Thoracic aorta (tissue), 2 donors: ENCODE measurements at regions not wholly inside any gene's neighbourhood (a gene's known extent, or its start where the extent isn't known, plus 50 kb on each side); places are given as distances from the start of the nearest gene placed in this dataset.

Experiments used
- ATAC-seq: fragments of 150-250 bp; one replicate; pipeline ENCODE4 v1.8.0; 2017; ENCODE audit warnings: low read depth; ENCODE audit not compliant: insufficient number of reproducible peaks, low FRiP score
- DNase-seq: peaks from one replicate; pipeline ENCODE4 v3.0.0-alpha.2; 2020; ENCODE audit warnings: low spot score
- H3K27ac ChIP-seq, 2 donors: fragments of 200-600 bp; sonication (generic); 1 replicate in 1 of 2; 2 replicates in 1 of 2; pipeline ENCODE4 v1.5.1; 2016; ENCODE audit warnings: mild to moderate bottlenecking in 2 of 2, moderate library complexity in 2 of 2
- H3K27me3 ChIP-seq: fragments of 200-600 bp; sonication (generic); replicated peaks from 2 replicates; pipeline ENCODE4 v1.6.0; 2016; ENCODE audit warnings: mild to moderate bottlenecking; ENCODE audit not compliant: insufficient read depth
- H3K36me3 ChIP-seq: fragments of 200-600 bp; sonication (generic); one replicate; pipeline ENCODE4 v1.5.1; 2016
- H3K4me1 ChIP-seq, 2 donors: fragments of 200-600 bp; sonication (generic); 1 replicate in 1 of 2; 2 replicates in 1 of 2; pipeline versions ENCODE4 v1.5.1 to v1.6.0; 2016; ENCODE audit warnings: low read depth in 2 of 2, mild to moderate bottlenecking in 1 of 2; ENCODE audit not compliant: control insufficient read depth in 1 of 2
- H3K4me3 ChIP-seq: fragments of 200-600 bp; sonication (generic); 2 replicates; pipeline ENCODE4 v1.5.1; 2016; ENCODE audit warnings: mild to moderate bottlenecking
- H3K9me3 ChIP-seq: fragments of 200-600 bp; sonication (generic); 2 replicates; pipeline ENCODE4 v1.5.1; 2016
- TF ChIP-seq, protein P1 (sequence below): fragments of 200-600 bp; sonication (generic); IDR thresholded peaks from one replicate; pipeline ENCODE4 v1.5.1; 2019; ENCODE audit warnings: antibody characterized with exemption

DNA sequence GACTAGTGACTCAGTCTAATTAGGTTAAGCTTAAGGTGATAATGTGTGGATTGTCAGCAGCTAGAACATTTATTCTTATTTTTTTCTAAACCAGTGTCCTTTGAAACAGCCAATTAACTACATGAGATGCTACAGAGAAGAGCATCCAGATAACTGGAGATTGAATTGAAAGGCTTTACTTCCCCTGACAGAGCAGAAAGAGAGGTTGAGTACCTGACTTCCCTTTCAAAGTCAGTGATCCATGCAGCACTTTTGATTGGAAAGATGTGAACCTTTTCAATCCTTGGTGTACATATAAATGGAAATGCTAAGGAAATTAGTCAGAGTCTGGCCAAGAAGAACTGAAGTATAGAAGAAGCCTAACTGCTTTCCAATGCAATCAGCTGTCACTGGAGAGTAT, 653.8 kb downstream of the CDH8 start:
- no peaks in the 10 kb centered on the region for H3K36me3 ChIP-seq
- TF ChIP-seq, protein P1, sequence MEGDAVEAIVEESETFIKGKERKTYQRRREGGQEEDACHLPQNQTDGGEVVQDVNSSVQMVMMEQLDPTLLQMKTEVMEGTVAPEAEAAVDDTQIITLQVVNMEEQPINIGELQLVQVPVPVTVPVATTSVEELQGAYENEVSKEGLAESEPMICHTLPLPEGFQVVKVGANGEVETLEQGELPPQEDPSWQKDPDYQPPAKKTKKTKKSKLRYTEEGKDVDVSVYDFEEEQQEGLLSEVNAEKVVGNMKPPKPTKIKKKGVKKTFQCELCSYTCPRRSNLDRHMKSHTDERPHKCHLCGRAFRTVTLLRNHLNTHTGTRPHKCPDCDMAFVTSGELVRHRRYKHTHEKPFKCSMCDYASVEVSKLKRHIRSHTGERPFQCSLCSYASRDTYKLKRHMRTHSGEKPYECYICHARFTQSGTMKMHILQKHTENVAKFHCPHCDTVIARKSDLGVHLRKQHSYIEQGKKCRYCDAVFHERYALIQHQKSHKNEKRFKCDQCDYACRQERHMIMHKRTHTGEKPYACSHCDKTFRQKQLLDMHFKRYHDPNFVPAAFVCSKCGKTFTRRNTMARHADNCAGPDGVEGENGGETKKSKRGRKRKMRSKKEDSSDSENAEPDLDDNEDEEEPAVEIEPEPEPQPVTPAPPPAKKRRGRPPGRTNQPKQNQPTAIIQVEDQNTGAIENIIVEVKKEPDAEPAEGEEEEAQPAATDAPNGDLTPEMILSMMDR: no peak
- no peaks in the 10 kb centered on the region for H3K4me1 ChIP-seq
- DNase-seq (no peak), ATAC-seq (no peak)
- H3K27me3 ChIP-seq: no peaks in the 10 kb centered on the region
- H3K27ac ChIP-seq: no peak overlapping the region
- H3K4me3 ChIP-seq: no peak overlapping the region
- no peaks in the 10 kb centered on the region for H3K9me3 ChIP-seq

DNA sequence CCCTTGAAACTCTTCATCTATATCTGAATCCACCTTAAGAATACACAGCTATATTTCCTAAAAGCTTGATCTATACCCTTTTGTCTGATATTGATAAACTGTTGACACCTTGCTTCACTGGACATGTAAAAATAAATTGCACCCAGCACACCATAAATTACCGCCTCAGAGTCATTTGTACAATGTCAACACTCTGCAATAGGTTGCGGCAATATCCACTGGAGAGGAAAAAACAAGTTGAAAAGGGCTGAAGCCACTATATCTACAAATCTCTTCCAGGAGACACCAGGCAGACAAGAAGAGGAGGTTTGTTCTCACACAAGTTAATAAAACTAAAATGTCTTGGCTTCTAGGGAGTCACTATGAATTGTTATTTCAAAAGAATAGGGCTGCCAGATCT, 656.9 kb downstream of the CDH8 start:
- Histone ChIP-seq H3K27ac (no peak overlapping the region), H3K9me3 (no peaks in the 10 kb centered on the region), H3K27me3 (no peaks in the 10 kb centered on the region), H3K4me1 (no peaks in the 10 kb centered on the region), H3K4me3 (no peak overlapping the region), H3K36me3 (no peaks in the 10 kb centered on the region)
- DNase-seq (no peak), ATAC-seq (no peak)
- TF ChIP-seq, protein P1: no peak

DNA sequence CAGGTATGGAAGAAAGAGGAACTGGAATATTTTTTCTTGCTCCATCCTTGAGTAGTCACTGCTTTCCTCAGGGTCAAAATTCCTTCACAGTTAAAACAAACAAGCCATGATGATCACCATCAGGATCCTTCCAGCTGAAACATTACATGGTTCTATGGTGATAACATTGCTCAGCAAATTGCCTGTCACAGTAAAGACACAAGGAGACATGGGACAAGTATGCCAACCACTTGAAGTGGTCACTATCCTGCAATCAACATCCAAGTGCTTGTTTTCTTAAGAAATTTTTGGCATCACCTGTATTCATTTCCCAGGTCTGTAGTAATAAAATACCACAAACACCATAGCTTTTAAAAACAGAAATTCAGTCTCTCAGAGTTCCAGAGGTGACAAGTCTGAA, 662.2 kb downstream of the CDH8 start:
- H3K4me1 ChIP-seq: no peaks in the 10 kb centered on the region
- no peak overlapping the region for H3K27ac ChIP-seq
- no peak for ATAC-seq
- H3K9me3 ChIP-seq: no peaks in the 10 kb centered on the region
- no peaks in the 10 kb centered on the region for H3K27me3 ChIP-seq
- TF ChIP-seq, protein P1: no peak
- H3K36me3 ChIP-seq: no peaks in the 10 kb centered on the region
- H3K4me3 ChIP-seq: no peak overlapping the region
- DNase-seq: no peak

DNA sequence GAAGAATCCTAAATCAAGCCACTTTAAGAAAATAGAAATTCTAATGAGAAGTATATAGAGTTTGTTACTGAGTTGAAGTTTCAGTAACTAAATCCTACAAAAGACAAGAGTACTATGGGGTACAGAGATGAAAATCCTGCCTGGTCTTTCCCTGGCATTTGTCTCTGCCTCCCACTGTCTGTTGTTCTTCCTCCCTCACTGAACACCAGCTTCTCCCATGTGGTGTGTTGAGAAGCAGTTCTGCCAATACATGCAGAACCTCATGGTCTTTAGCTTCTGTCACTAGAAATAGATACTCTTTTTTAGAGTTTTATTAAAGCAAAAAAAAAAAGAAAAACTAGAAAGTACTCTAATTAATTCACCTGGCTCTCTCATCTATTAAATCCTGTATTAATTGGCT, 664.4 kb downstream of the CDH8 start:
- Histone ChIP-seq H3K4me3 (no peak overlapping the region), H3K9me3 (no peaks in the 10 kb centered on the region), H3K36me3 (no peaks in the 10 kb centered on the region), H3K27ac (no peak overlapping the region), H3K27me3 (no peaks in the 10 kb centered on the region), H3K4me1 (no peaks in the 10 kb centered on the region)
- DNase-seq (no peak), ATAC-seq (no peak)
- TF ChIP-seq, protein P1: no peak

DNA sequence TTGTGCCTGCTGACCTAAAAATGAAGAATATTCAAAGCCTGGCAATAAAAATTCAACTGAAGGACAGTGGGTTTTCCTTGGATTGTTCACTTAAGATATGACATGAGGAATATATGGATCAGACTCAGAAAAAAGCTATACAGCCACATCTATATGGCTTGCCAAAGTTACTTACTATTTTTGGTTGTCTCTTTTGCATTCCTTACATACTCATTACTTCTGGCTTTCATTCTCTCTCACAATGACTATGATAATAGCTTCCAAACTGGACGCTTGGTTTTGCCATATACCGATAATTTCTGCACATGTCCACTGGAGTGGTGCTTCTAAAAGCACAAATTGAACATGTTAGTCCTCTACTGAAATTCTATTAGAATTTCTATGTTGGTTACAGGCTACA, 664.9 kb downstream of the CDH8 start:
- no peaks in the 10 kb centered on the region for H3K4me1 ChIP-seq
- ATAC-seq (no peak), DNase-seq (no peak)
- H3K4me3 ChIP-seq: no peak overlapping the region
- H3K27ac ChIP-seq: no peak overlapping the region
- H3K27me3 ChIP-seq: no peaks in the 10 kb centered on the region
- H3K36me3 ChIP-seq: no peaks in the 10 kb centered on the region
- TF ChIP-seq, protein P1: no peak
- H3K9me3 ChIP-seq: no peaks in the 10 kb centered on the region
